ENCODE measurements at regions not wholly inside any gene's neighbourhood (a gene's known extent, or its start where the extent isn't known, plus 50 kb on each side); places are given as distances from the start of the nearest gene placed in this dataset.

GRCh38 chr12:128191380-128191779 lies 75.6 kb upstream of the TMEM132C start:
- TF ChIP-seq, protein P1, sequence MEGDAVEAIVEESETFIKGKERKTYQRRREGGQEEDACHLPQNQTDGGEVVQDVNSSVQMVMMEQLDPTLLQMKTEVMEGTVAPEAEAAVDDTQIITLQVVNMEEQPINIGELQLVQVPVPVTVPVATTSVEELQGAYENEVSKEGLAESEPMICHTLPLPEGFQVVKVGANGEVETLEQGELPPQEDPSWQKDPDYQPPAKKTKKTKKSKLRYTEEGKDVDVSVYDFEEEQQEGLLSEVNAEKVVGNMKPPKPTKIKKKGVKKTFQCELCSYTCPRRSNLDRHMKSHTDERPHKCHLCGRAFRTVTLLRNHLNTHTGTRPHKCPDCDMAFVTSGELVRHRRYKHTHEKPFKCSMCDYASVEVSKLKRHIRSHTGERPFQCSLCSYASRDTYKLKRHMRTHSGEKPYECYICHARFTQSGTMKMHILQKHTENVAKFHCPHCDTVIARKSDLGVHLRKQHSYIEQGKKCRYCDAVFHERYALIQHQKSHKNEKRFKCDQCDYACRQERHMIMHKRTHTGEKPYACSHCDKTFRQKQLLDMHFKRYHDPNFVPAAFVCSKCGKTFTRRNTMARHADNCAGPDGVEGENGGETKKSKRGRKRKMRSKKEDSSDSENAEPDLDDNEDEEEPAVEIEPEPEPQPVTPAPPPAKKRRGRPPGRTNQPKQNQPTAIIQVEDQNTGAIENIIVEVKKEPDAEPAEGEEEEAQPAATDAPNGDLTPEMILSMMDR (IDR thresholded peaks at IDR 0.05), result no peak
- TF ChIP-seq EP300 (IDR thresholded peaks at IDR 0.05), result no peak
- no peak for TF ChIP-seq POLR2A (IDR thresholded peaks at IDR 0.05)
- no peak for TF ChIP-seq POLR2AphosphoS5 (IDR thresholded peaks at IDR 0.05)

All from stomach (tissue), 4 donors.